Chondrocyte (in vitro differentiated cells): ENCODE measurements at regions not wholly inside any gene's neighbourhood (a gene's known extent, or its start where the extent isn't known, plus 50 kb on each side); places are given as distances from the start of the nearest gene placed in this dataset.

Source experiments
- DNase-seq: peaks from one replicate; pipeline ENCODE4 v3.0.0; 2021; ENCODE audit warnings: mixed read lengths, low spot score
- H3K27ac Mint-ChIP-seq: one replicate; pipeline ENCODE4 v1.8.0; 2021; ENCODE audit warnings: mild to moderate bottlenecking, moderate library complexity, mixed read lengths; ENCODE audit not compliant: unreplicated experiment
- H3K27me3 Mint-ChIP-seq: 2 replicates; pipeline ENCODE4 v1.8.0; 2021; ENCODE audit warnings: low read depth, mixed read lengths
- H3K36me3 Mint-ChIP-seq: 2 replicates; pipeline ENCODE4 v1.8.0; 2021; ENCODE audit warnings: low read depth, mixed read lengths
- H3K4me1 Mint-ChIP-seq: 2 replicates; pipeline ENCODE4 v1.8.0; 2021; ENCODE audit warnings: low read depth, mild to moderate bottlenecking, mixed read lengths
- H3K4me3 Mint-ChIP-seq: one replicate; pipeline ENCODE4 v1.8.0; 2021; ENCODE audit warnings: mild to moderate bottlenecking, moderate library complexity, mixed read lengths; ENCODE audit not compliant: unreplicated experiment
- H3K9me3 Mint-ChIP-seq: 2 replicates; pipeline ENCODE4 v1.8.0; 2021; ENCODE audit warnings: low read depth, mixed read lengths
- CTCF ChIP-seq: fragments of 200-600 bp; sonication (generic); IDR thresholded peaks from 2 replicates; pipeline ENCODE4 v1.5.0; 2021; ENCODE audit warnings: antibody characterized with exemption, mild to moderate bottlenecking, moderate library complexity

- DNase-seq, result no peak
- H3K27ac Mint-ChIP-seq, result no peak overlapping the region
- H3K4me1 Mint-ChIP-seq, result peaks cover 22% of the 10 kb centered on the region
Measured at GRCh38 chr1:234732260-234732659, 122.3 kb upstream of the IRF2BP2 start.

GRCh38 chr1:234731569-234732085, 121.6 kb upstream of the IRF2BP2 start:
- Mint-ChIP-seq H3K4me1 (peaks cover 28% of the 10 kb centered on the region), H3K9me3 (no peaks in the 10 kb centered on the region), H3K4me3 (no peak overlapping the region), H3K27me3 (no peaks in the 10 kb centered on the region), H3K36me3 (no peaks in the 10 kb centered on the region), H3K27ac (peak overlapping the region; percentile 12)
- no peak for TF ChIP-seq CTCF
- no peak for DNase-seq

More at GRCh38 chr1:234732260-234732659, 122.3 kb upstream of the IRF2BP2 start:
- H3K4me3 Mint-ChIP-seq, result no peak overlapping the region
- TF ChIP-seq CTCF, result no peak
- H3K27me3 Mint-ChIP-seq, result no peaks in the 10 kb centered on the region
- H3K36me3 Mint-ChIP-seq, result no peaks in the 10 kb centered on the region
- H3K9me3 Mint-ChIP-seq, result no peaks in the 10 kb centered on the region

- TF ChIP-seq CTCF, result no peak
- no peaks in the 10 kb centered on the region for H3K9me3 Mint-ChIP-seq
- H3K36me3 Mint-ChIP-seq, result no peaks in the 10 kb centered on the region
- no peak for DNase-seq
- no peak overlapping the region for H3K27ac Mint-ChIP-seq
- H3K27me3 Mint-ChIP-seq, result no peaks in the 10 kb centered on the region
- H3K4me3 Mint-ChIP-seq, result no peak overlapping the region
- H3K4me1 Mint-ChIP-seq, result peaks cover 32% of the 10 kb centered on the region
Measured at GRCh38 chr1:234730770-234731568, 121.0 kb upstream of the IRF2BP2 start.

GRCh38 chr1:234730475-234730769, 120.4 kb upstream of the IRF2BP2 start:
- H3K27me3 Mint-ChIP-seq, result no peaks in the 10 kb centered on the region
- no peaks in the 10 kb centered on the region for H3K36me3 Mint-ChIP-seq
- no peaks in the 10 kb centered on the region for H3K9me3 Mint-ChIP-seq
- H3K27ac Mint-ChIP-seq, result no peak overlapping the region
- no peak overlapping the region for H3K4me3 Mint-ChIP-seq
- H3K4me1 Mint-ChIP-seq, result peaks cover 37% of the 10 kb centered on the region
- no peak for TF ChIP-seq CTCF
- DNase-seq, result no peak

GRCh38 chr1:234729561-234730474, 119.8 kb upstream of the IRF2BP2 start:
- Mint-ChIP-seq H3K27me3 (no peaks in the 10 kb centered on the region), H3K36me3 (no peaks in the 10 kb centered on the region), H3K4me3 (no peak overlapping the region), H3K4me1 (peaks cover 43% of the 10 kb centered on the region), H3K9me3 (no peaks in the 10 kb centered on the region), H3K27ac (no peak overlapping the region)
- TF ChIP-seq CTCF, result no peak
- no peak for DNase-seq
